ENCODE measurements at regions not wholly inside any gene's neighbourhood (a gene's known extent, or its start where the extent isn't known, plus 50 kb on each side); places are given as distances from the start of the nearest gene placed in this dataset.

- no peaks in the 10 kb centered on the region for H3K36me3 ChIP-seq
- peak; percentile 54 to 71 (median 68) for ATAC-seq
- WGBS, 4 donors = 21 to 32% (median 24%) methylated on average over 3 of the region's 3 CpGs
- intact Hi-C loops (cut with DNase I) = loop anchor here in 1 of 10 donors (2.0 kb wide), 1 partner anchor 68 kb away; no protein-coding TSS in a partner anchor
- peak overlapping the region; percentile 5 to 94 (median 78) for H3K27ac ChIP-seq
- H3K4me3 ChIP-seq = no peak overlapping the region
- H3K9me3 ChIP-seq = peaks cover 0 to 12% (median 0%) of the 10 kb centered on the region in 12 donors
- no peak for TF ChIP-seq POLR2A (IDR thresholded peaks at IDR 0.05)
- H3K27me3 ChIP-seq = no peaks in the 10 kb centered on the region
- DNase-seq = no peak
- H3K4me1 ChIP-seq = peaks cover 0 to 60% (median 24%) of the 10 kb centered on the region in 12 donors
Observed at GRCh38 chr9:571066-571465, 270.4 kb upstream of the DMRT1 start.

GRCh38 chr9:571741-572140 is 269.8 kb upstream of the DMRT1 start:
- TF ChIP-seq, protein P1, sequence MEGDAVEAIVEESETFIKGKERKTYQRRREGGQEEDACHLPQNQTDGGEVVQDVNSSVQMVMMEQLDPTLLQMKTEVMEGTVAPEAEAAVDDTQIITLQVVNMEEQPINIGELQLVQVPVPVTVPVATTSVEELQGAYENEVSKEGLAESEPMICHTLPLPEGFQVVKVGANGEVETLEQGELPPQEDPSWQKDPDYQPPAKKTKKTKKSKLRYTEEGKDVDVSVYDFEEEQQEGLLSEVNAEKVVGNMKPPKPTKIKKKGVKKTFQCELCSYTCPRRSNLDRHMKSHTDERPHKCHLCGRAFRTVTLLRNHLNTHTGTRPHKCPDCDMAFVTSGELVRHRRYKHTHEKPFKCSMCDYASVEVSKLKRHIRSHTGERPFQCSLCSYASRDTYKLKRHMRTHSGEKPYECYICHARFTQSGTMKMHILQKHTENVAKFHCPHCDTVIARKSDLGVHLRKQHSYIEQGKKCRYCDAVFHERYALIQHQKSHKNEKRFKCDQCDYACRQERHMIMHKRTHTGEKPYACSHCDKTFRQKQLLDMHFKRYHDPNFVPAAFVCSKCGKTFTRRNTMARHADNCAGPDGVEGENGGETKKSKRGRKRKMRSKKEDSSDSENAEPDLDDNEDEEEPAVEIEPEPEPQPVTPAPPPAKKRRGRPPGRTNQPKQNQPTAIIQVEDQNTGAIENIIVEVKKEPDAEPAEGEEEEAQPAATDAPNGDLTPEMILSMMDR (IDR thresholded peaks at IDR 0.05) = no peak
- no peak for TF ChIP-seq POLR2A (IDR thresholded peaks at IDR 0.05)
- 86 to 90% (median 88%) methylated on average over 2 of the region's 2 CpGs for WGBS, 4 donors
- peak overlapping the region; percentile 28 to 94 (median 78) for H3K27ac ChIP-seq
- no peaks in the 10 kb centered on the region for H3K36me3 ChIP-seq
- intact Hi-C loops (cut with DNase I) = loop anchor here in 1 of 10 donors (2.0 kb wide), 1 partner anchor 69 kb away; no protein-coding TSS in a partner anchor
- DNase-seq (no peak), ATAC-seq (no peak)
- H3K27me3 ChIP-seq = no peaks in the 10 kb centered on the region
- no peak overlapping the region for H3K4me3 ChIP-seq
- H3K9me3 ChIP-seq = peaks cover 0 to 6% (median 0%) of the 10 kb centered on the region in 12 donors
- peaks cover 0 to 64% (median 25%) of the 10 kb centered on the region in 12 donors for H3K4me1 ChIP-seq

GRCh38 chr9:573691-574410 is 267.6 kb upstream of the DMRT1 start:
- Histone ChIP-seq H3K36me3 (no peaks in the 10 kb centered on the region), H3K4me3 (no peak overlapping the region), H3K9me3 (no peaks in the 10 kb centered on the region), H3K27me3 (no peaks in the 10 kb centered on the region), H3K4me1 (peaks cover 0 to 70% (median 25%) of the 10 kb centered on the region in 12 donors), H3K27ac (peak overlapping the region; percentile 52 to 94 (median 79))
- ATAC-seq = peak in 3 of 4 donors; percentile 24 to 42 (median 26)
- peak in 1 of 5 donors; percentile 33 for DNase-seq
- intact Hi-C loops (cut with DNase I) = loop anchor here in 1 of 10 donors (2.0 kb wide), 1 partner anchor 17 kb away; no protein-coding TSS in a partner anchor
- TF ChIP-seq POLR2A (IDR thresholded peaks at IDR 0.05) = no peak
- TF ChIP-seq, protein P1 (IDR thresholded peaks at IDR 0.05) = no peak
- WGBS, 4 donors = 38 to 46% (median 40%) methylated on average over 10 of the region's 10 CpGs

DNA sequence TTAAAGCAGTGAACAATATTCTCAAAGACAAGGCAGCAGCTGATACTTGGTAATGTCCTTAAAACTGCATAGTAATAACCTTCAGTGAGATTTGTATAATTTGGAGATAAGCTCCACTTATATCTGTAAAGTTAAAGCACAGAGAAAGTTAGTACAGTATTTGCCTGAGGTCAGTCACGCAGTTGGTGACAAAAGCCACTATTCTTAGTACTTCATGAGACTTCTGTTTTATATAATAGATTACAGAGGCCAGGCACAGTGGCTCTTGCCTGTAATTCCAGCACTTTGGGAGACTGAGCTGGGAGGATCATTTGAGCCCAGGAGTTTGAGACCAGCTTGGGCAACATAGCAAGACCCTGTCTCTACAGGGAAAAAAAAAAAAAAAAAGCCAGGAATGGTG is 266.4 kb upstream of the DMRT1 start:
- intact Hi-C loops (cut with DNase I) = loop anchor here in 1 of 10 donors (2.0 kb wide), 1 partner anchor 16 kb away; no protein-coding TSS in a partner anchor
- DNase-seq (peak in 1 of 5 donors; percentile 34), ATAC-seq (peak; percentile 69 to 86 (median 76))
- no peaks in the 10 kb centered on the region for H3K36me3 ChIP-seq
- H3K9me3 ChIP-seq = no peaks in the 10 kb centered on the region
- peak overlapping the region; percentile 52 to 94 (median 79) for H3K27ac ChIP-seq
- H3K4me1 ChIP-seq = peaks cover 0 to 62% (median 24%) of the 10 kb centered on the region in 12 donors
- no peak overlapping the region for H3K4me3 ChIP-seq
- TF ChIP-seq, protein P1 (IDR thresholded peaks at IDR 0.05) = no peak
- no peak for TF ChIP-seq POLR2A (IDR thresholded peaks at IDR 0.05)
- no peaks in the 10 kb centered on the region for H3K27me3 ChIP-seq
- 45 to 63% (median 49%) methylated on average over 1 of the region's 1 CpG for WGBS, 4 donors

Data from heart left ventricle (tissue), 16 donors.